Esophagus squamous epithelium (tissue), 5 donors: ENCODE measurements at regions not wholly inside any gene's neighbourhood (a gene's known extent, or its start where the extent isn't known, plus 50 kb on each side); places are given as distances from the start of the nearest gene placed in this dataset.
"Not testable (repeated sequence)": the region's sequence is repeated elsewhere in the genome, so short reads cannot be mapped to it uniquely, and the experiment has no call there.

ENCODE experiments used
- DNase-seq: peaks from one replicate; lab custom pipeline; 2025; lab: John Stamatoyannopoulos, UW
- H3K27ac ChIP-seq, 4 donors: fragments of 200-600 bp; sonication (generic); one replicate each; pipeline ENCODE4 v1.5.1; 2016 to 2019; ENCODE audit warnings: mild to moderate bottlenecking in 1 of 4
- H3K27me3 ChIP-seq, 4 donors: fragments of 200-600 bp; sonication (generic); 1 replicate in 3 of 4; 2 replicates in 1 of 4; pipeline versions ENCODE4 v1.5.1 to v1.6.0; 2017 to 2021; ENCODE audit warnings: antibody characterized with exemption in 1 of 4
- H3K36me3 ChIP-seq, 3 donors: fragments of 200-600 bp; sonication (generic); one replicate each; pipeline ENCODE4 v1.5.1; 2016 to 2019
- H3K4me1 ChIP-seq, 3 donors: fragments of 200-600 bp; sonication (generic); one replicate each; pipeline ENCODE4 v1.5.1; 2017 to 2019
- H3K4me3 ChIP-seq, 4 donors: fragments of 200-600 bp; sonication (generic); 1 replicate in 3 of 4; 2 replicates in 1 of 4; pipeline ENCODE4 v1.5.1; 2016 to 2019; ENCODE audit warnings: mild to moderate bottlenecking in 2 of 4, moderate library complexity in 1 of 4
- H3K9me3 ChIP-seq, 3 donors: fragments of 200-600 bp; sonication (generic); one replicate each; pipeline ENCODE4 v1.5.1; 2016 to 2019
- CTCF ChIP-seq, 6 experiments: fragments of 450-650 bp in 4 of 6; fragments of 200-600 bp in 2 of 6; sonication (generic) in 2 of 6; IDR thresholded peaks; one replicate each; pipeline ENCODE4 v1.5.1; 2016 to 2019; ENCODE audit warnings: antibody characterized with exemption in 6 of 6, mild to moderate bottlenecking in 4 of 6, moderate library complexity in 4 of 6
- POLR2A ChIP-seq, 4 donors: fragments of 450-650 bp; IDR thresholded peaks; one replicate each; pipeline ENCODE4 v1.6.1; 2017; ENCODE audit warnings: antibody characterized with exemption in 4 of 4, mild to moderate bottlenecking in 4 of 4, moderate library complexity in 3 of 4
- WGBS, 2 donors: methylation state at CpG; one replicate each; pipeline ENCODE4 v1.1.5; 2018; 5-methylcytosine and 5-hydroxymethylcytosine counted together
- intact Hi-C: fragments of 100-400 bp; cut with DNase I; formaldehyde crosslinking; loops from one replicate; pipeline ENCODE4 v1.15.0; 2022
- donor health status: DM: yes; HTN: yes; CAD: no.

GRCh38 chr2:84169871-84170270, 289.2 kb downstream of the SUCLG1 start:
- TF ChIP-seq POLR2A (IDR thresholded peaks at IDR 0.05) = no peak
- no peak for TF ChIP-seq CTCF (IDR thresholded peaks at IDR 0.05)
- Histone ChIP-seq H3K4me3 (no peak overlapping the region), H3K27ac (no peak overlapping the region), H3K4me1 (no peaks in the 10 kb centered on the region), H3K36me3 (no peaks in the 10 kb centered on the region), H3K27me3 (no peaks in the 10 kb centered on the region), H3K9me3 (no peaks in the 10 kb centered on the region)
- intact Hi-C loops = no loop called here
- DNase-seq = no peak
- WGBS, 2 donors = 76 to 86% methylated on average over 2 of the region's 2 CpGs

- DNase-seq = not testable (repeated sequence)
- WGBS, 2 donors = 63 to 67% methylated on average over 1 of the region's 1 CpG
These were observed 290.5 kb downstream of the SUCLG1 start for GRCh38 chr2:84168552-84168951.

GRCh38 chr2:84165256-84165655, 293.8 kb downstream of the SUCLG1 start:
- no peaks in the 10 kb centered on the region for H3K27me3 ChIP-seq
- H3K4me3 ChIP-seq = no peak overlapping the region
- intact Hi-C loops = no loop called here
- TF ChIP-seq CTCF (IDR thresholded peaks at IDR 0.05) = no peak
- no peak for TF ChIP-seq POLR2A (IDR thresholded peaks at IDR 0.05)
- no peaks in the 10 kb centered on the region for H3K9me3 ChIP-seq
- H3K4me1 ChIP-seq = no peaks in the 10 kb centered on the region
- no peak for DNase-seq
- H3K27ac ChIP-seq = no peak overlapping the region
- 77 to 87% methylated on average over 2 of the region's 2 CpGs for WGBS, 2 donors
- no peaks in the 10 kb centered on the region for H3K36me3 ChIP-seq

More at GRCh38 chr2:84168552-84168951, 290.5 kb downstream of the SUCLG1 start:
- H3K27ac ChIP-seq, intact Hi-C loops, H3K36me3 ChIP-seq, H3K9me3 ChIP-seq, H3K4me1 ChIP-seq, H3K4me3 ChIP-seq, H3K27me3 ChIP-seq: not testable (repeated sequence)

GRCh38 chr2:84160453-84160852, 298.6 kb downstream of the SUCLG1 start:
- 13 to 38% methylated on average over 1 of the region's 1 CpG for WGBS, 2 donors
- H3K36me3 ChIP-seq = no peaks in the 10 kb centered on the region
- no peak overlapping the region for H3K4me3 ChIP-seq
- H3K4me1 ChIP-seq = no peaks in the 10 kb centered on the region
- intact Hi-C loops = no loop called here
- no peak overlapping the region for H3K27ac ChIP-seq
- H3K27me3 ChIP-seq = no peaks in the 10 kb centered on the region
- no peaks in the 10 kb centered on the region for H3K9me3 ChIP-seq
- TF ChIP-seq POLR2A (IDR thresholded peaks at IDR 0.05) (no peak), CTCF (IDR thresholded peaks at IDR 0.05) (no peak)
- no peak for DNase-seq

- no peak overlapping the region for H3K4me3 ChIP-seq
- 77 to 83% methylated on average over 2 of the region's 2 CpGs for WGBS, 2 donors
- no peaks in the 10 kb centered on the region for H3K36me3 ChIP-seq
- intact Hi-C loops = no loop called here
- DNase-seq = no peak
- H3K27me3 ChIP-seq = no peaks in the 10 kb centered on the region
- no peaks in the 10 kb centered on the region for H3K4me1 ChIP-seq
- no peak overlapping the region for H3K27ac ChIP-seq
- no peak for TF ChIP-seq POLR2A (IDR thresholded peaks at IDR 0.05)
- TF ChIP-seq CTCF (IDR thresholded peaks at IDR 0.05) = no peak
- H3K9me3 ChIP-seq = no peaks in the 10 kb centered on the region
These were observed 300.5 kb downstream of the SUCLG1 start for GRCh38 chr2:84158605-84159004.

- H3K4me3 ChIP-seq = no peak overlapping the region
- no peak for TF ChIP-seq POLR2A (IDR thresholded peaks at IDR 0.05)
- TF ChIP-seq CTCF (IDR thresholded peaks at IDR 0.05) = no peak
- no peaks in the 10 kb centered on the region for H3K9me3 ChIP-seq
- H3K27ac ChIP-seq = no peak overlapping the region
- H3K36me3 ChIP-seq = no peaks in the 10 kb centered on the region
- H3K27me3 ChIP-seq = no peaks in the 10 kb centered on the region
- WGBS, 2 donors = 61 to 68% methylated on average over 2 of the region's 2 CpGs
- H3K4me1 ChIP-seq = no peaks in the 10 kb centered on the region
- DNase-seq = no peak
- intact Hi-C loops = no loop called here
These were observed 306.6 kb downstream of the SUCLG1 start for GRCh38 chr2:84152462-84152861.
